A549 (cell line): ENCODE measurements at regions not wholly inside any gene's neighbourhood (a gene's known extent, or its start where the extent isn't known, plus 50 kb on each side); places are given as distances from the start of the nearest gene placed in this dataset.
"Not testable (repeated sequence)": the region's sequence is repeated elsewhere in the genome, so short reads cannot be mapped to it uniquely, and the experiment has no call there.

Source experiments
- FOSL2 ChIP-seq, 2 experiments: fragments of 450-650 bp in 1 of 2; fragments of >200 bp in 1 of 2; sonication (Bioruptor Twin) in 1 of 2; formaldehyde crosslinking; IDR thresholded peaks; 2 replicates each; pipeline versions ENCODE4 v1.5.0 to v1.6.1; 2016 to 2020; ENCODE audit warnings: mild to moderate bottlenecking in 1 of 2, moderate library complexity in 1 of 2
- USF2 ChIP-seq: fragments of 450-650 bp; IDR thresholded peaks from 2 replicates; pipeline ENCODE4 v1.6.1; 2014; ENCODE audit warnings: antibody characterized with exemption
- TF ChIP-seq, protein P1 (sequence below): fragments of >200 bp; sonication (Bioruptor Twin); formaldehyde crosslinking; IDR thresholded peaks from 2 replicates; pipeline ENCODE4 v1.6.1; 2016

DNA sequence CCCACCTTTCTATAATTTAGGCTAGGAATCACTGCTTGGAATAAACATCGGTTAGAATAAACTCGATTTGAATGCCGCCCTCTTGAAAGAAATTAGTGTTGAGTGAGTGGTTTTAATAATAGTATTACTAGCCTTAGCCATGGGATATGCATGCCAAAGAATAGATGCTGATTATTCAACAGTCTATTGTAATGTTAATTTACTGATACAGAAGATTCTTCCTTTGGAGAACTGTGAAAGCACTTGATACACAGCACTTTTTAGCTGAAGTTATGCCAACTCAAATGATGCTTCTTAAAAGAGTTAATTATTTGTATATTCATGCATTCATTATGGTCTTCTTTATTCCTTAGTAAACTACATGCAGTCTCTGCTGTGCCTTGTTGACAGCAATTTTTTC is 73.8 kb upstream of the FABP2 start:
- TF ChIP-seq, protein P1, sequence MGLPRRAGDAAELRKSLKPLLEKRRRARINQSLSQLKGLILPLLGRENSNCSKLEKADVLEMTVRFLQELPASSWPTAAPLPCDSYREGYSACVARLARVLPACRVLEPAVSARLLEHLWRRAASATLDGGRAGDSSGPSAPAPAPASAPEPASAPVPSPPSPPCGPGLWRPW = not testable (repeated sequence)
- not testable (repeated sequence) for TF ChIP-seq FOSL2 (IDR thresholded peaks at IDR 0.05); FOSL2 (CRISPR knock-in tag; IDR thresholded peaks at IDR 0.05); USF2
